OCI-LY7 (cell line): ENCODE measurements at regions not wholly inside any gene's neighbourhood (a gene's known extent, or its start where the extent isn't known, plus 50 kb on each side); places are given as distances from the start of the nearest gene placed in this dataset.

Experiments
- BruUV-seq: library from RNA; stranded (reverse); fragments of 400-500 nt; replicated peaks from 2 replicates; lab custom pipeline; 2021; lab: Mats Ljungman, UMichigan
- CTCF ChIA-PET: fragments of 300-600 bp; sonication (Branson Sonifier 250); formaldehyde crosslinking; loops from one replicate; lab custom pipeline; 2022; ENCODE audit warnings: antibody characterized with exemption; ENCODE audit not compliant: unreplicated experiment; lab: Charles Lee
- POLR2A ChIA-PET: fragments of 300-600 bp; sonication (Branson Sonifier 250); formaldehyde crosslinking; loops from one replicate; lab custom pipeline; 2022; ENCODE audit warnings: antibody characterized with exemption; lab: Charles Lee
- DNase-seq: peaks from one replicate; pipeline ENCODE4 v3.0.0-alpha.2; 2015; ENCODE audit warnings: low spot score
- H2AFZ ChIP-seq: fragments of 200-600 bp; sonication (generic), shearing (Covaris generic); 2 replicates; pipeline ENCODE4 v1.6.1; 2014; ENCODE audit warnings: mild to moderate bottlenecking, antibody characterized with exemption, low read length, moderate library complexity
- H3K27ac ChIP-seq: fragments of 200-600 bp; sonication (generic); 2 replicates; pipeline ENCODE4 v1.5.1; 2014; ENCODE audit warnings: mixed run types, low read depth, mild to moderate bottlenecking, moderate library complexity, low read length, inconsistent platforms; ENCODE audit not compliant: poor library complexity, severe bottlenecking
- H3K36me3 ChIP-seq: fragments of 200-600 bp; sonication (generic); 2 replicates; pipeline ENCODE4 v1.6.1; 2014; ENCODE audit warnings: mild to moderate bottlenecking, antibody characterized with exemption, low read length, moderate library complexity, mixed read lengths; ENCODE audit not compliant: insufficient read depth
- H3K4me1 ChIP-seq: fragments of 200-600 bp; sonication (generic); 2 replicates; pipeline ENCODE4 v1.5.1; 2014; ENCODE audit warnings: mild to moderate bottlenecking, low read length; ENCODE audit not compliant: insufficient read depth, poor library complexity, severe bottlenecking
- H3K4me2 ChIP-seq: fragments of 200-600 bp; sonication (generic); 2 replicates; pipeline ENCODE4 v1.6.1; 2014; ENCODE audit warnings: mild to moderate bottlenecking, low read length
- H3K4me3 ChIP-seq: fragments of 200-600 bp; sonication (generic); 2 replicates; pipeline ENCODE4 v1.5.1; 2014; ENCODE audit warnings: mild to moderate bottlenecking, low read depth, low read length; ENCODE audit not compliant: poor library complexity, severe bottlenecking
- H3K79me2 ChIP-seq: fragments of 200-600 bp; sonication (generic); 2 replicates; pipeline ENCODE4 v1.6.1; 2016; ENCODE audit warnings: low read depth, mild to moderate bottlenecking, low read length, moderate library complexity, mixed read lengths; ENCODE audit not compliant: insufficient read depth
- H3K9me2 ChIP-seq: fragments of 200-600 bp; sonication (generic); 2 replicates; pipeline ENCODE4 v1.6.1; 2016; ENCODE audit warnings: mild to moderate bottlenecking, low read length, mixed read lengths; ENCODE audit not compliant: insufficient read depth
- H3K9me3 ChIP-seq: fragments of 200-600 bp; sonication (generic); 2 replicates; pipeline ENCODE4 v1.6.1; 2014; ENCODE audit warnings: mild to moderate bottlenecking, mixed run types, low read length, mixed read lengths
- H4K20me1 ChIP-seq: fragments of 200-600 bp; sonication (generic); 2 replicates; pipeline ENCODE4 v1.6.1; 2014; ENCODE audit warnings: mild to moderate bottlenecking, antibody characterized with exemption, low read length, moderate library complexity, mixed read lengths; ENCODE audit not compliant: insufficient read depth
- EZH2phosphoT487 ChIP-seq: fragments of 200-600 bp; sonication (generic); IDR thresholded peaks from 2 replicates; pipeline ENCODE4 v1.6.1; 2018; ENCODE audit warnings: low read depth, borderline replicate concordance, mild to moderate bottlenecking, mixed run types, antibody characterized with exemption, low read length, moderate library complexity, mixed read lengths
- intact Hi-C: fragments of 100-400 bp; cut with micrococcal nuclease; formaldehyde crosslinking; loops from one replicate; pipeline ENCODE4 v1.10.0; 2022; ENCODE audit not compliant: unreplicated experiment
- TF ChIP-seq, protein P1 (sequence below): fragments of 200-600 bp; sonication (generic); conservative IDR thresholded peaks from 2 replicates; pipeline ENCODE4 v1.5.1; 2014; ENCODE audit warnings: mild to moderate bottlenecking, antibody characterized with exemption, low read length, moderate library complexity, mixed read lengths

DNA sequence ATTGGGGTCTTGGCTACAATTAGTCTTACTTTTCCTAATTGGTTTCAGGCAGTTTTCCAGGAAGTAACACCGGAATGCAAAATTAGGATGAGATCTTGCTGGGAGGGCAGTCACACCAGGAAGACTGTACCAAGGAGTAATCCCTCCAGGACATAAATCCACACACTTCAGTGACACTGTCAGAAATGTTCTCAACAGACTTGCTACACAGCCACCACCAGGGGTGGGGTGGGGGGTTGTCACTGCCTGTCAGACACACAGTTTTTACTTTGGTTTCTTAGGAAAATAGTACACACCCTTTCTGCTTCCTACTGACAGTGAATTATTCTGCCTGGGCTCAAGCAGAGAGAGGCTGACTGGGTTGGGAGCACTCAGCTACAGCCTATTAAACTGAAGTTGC is 102.9 kb upstream of the CCDC196 start:
- Histone ChIP-seq H3K4me1 (no peaks in the 10 kb centered on the region), H3K79me2 (no peaks in the 10 kb centered on the region), H3K9me2 (no peaks in the 10 kb centered on the region), H4K20me1 (no peaks in the 10 kb centered on the region), H3K4me3 (no peak overlapping the region), H3K9me3 (no peaks in the 10 kb centered on the region), H3K36me3 (no peaks in the 10 kb centered on the region), H3K27ac (no peak overlapping the region), H3K4me2 (no peak overlapping the region), H2AFZ (no peak overlapping the region)
- no peak for DNase-seq
- POLR2A ChIA-PET: no interaction called here
- TF ChIP-seq EZH2phosphoT487: no peak
- CTCF ChIA-PET: no interaction called here
- BruUV-seq: no TSS peak
- intact Hi-C loops: no loop called here

DNA sequence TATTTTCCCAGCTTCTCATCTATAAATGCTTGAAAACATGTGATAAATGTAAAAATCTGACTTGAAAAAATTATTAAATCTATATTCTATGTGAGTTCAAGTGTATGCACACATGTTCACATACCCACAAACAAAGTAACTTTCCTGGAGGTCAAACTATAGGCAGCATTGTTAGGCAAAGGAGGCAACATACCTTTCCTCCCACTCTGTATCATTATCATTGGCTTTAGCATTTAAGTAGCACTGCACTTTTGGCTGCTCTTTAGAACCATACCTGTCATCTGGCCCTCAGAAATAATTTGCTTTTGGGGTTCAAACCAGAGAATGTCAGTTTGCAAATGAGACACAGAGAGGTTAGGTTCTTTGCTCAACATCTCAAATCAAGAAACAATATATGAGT is 102.4 kb upstream of the CCDC196 start:
- Histone ChIP-seq H3K4me3 (no peak overlapping the region), H3K27ac (no peak overlapping the region), H3K4me1 (no peaks in the 10 kb centered on the region), H2AFZ (no peak overlapping the region), H3K36me3 (no peaks in the 10 kb centered on the region), H3K79me2 (no peaks in the 10 kb centered on the region), H3K9me3 (no peaks in the 10 kb centered on the region), H3K9me2 (no peaks in the 10 kb centered on the region), H4K20me1 (no peaks in the 10 kb centered on the region), H3K4me2 (no peak overlapping the region)
- BruUV-seq: no TSS peak
- no peak for TF ChIP-seq EZH2phosphoT487
- TF ChIP-seq, protein P1, sequence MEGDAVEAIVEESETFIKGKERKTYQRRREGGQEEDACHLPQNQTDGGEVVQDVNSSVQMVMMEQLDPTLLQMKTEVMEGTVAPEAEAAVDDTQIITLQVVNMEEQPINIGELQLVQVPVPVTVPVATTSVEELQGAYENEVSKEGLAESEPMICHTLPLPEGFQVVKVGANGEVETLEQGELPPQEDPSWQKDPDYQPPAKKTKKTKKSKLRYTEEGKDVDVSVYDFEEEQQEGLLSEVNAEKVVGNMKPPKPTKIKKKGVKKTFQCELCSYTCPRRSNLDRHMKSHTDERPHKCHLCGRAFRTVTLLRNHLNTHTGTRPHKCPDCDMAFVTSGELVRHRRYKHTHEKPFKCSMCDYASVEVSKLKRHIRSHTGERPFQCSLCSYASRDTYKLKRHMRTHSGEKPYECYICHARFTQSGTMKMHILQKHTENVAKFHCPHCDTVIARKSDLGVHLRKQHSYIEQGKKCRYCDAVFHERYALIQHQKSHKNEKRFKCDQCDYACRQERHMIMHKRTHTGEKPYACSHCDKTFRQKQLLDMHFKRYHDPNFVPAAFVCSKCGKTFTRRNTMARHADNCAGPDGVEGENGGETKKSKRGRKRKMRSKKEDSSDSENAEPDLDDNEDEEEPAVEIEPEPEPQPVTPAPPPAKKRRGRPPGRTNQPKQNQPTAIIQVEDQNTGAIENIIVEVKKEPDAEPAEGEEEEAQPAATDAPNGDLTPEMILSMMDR: no peak
- no peak for DNase-seq
- ChIA-PET CTCF (no interaction called here), POLR2A (no interaction called here)
- intact Hi-C loops: no loop called here

- Histone ChIP-seq H3K4me3 (no peak overlapping the region), H2AFZ (no peak overlapping the region), H3K4me1 (no peaks in the 10 kb centered on the region), H3K27ac (no peak overlapping the region), H4K20me1 (no peaks in the 10 kb centered on the region), H3K4me2 (no peak overlapping the region), H3K9me2 (no peaks in the 10 kb centered on the region), H3K79me2 (no peaks in the 10 kb centered on the region), H3K36me3 (no peaks in the 10 kb centered on the region), H3K9me3 (no peaks in the 10 kb centered on the region)
- no peak for DNase-seq
- no TSS peak for BruUV-seq
- TF ChIP-seq, protein P1: no peak
- no peak for TF ChIP-seq EZH2phosphoT487
- ChIA-PET POLR2A (interaction anchor here (0.6 kb wide), 2 partner anchors 11 to 20 kb away, joined by 3 to 6 read pairs; no protein-coding TSS in a partner anchor), CTCF (no interaction called here)
- intact Hi-C loops: no loop called here
Measured at GRCh38 chr14:66388516-66388915, 97.7 kb upstream of the CCDC196 start.
